Mesenchymal stem cell (in vitro differentiated cells and primary cell): ENCODE measurements at regions not wholly inside any gene's neighbourhood (a gene's known extent, or its start where the extent isn't known, plus 50 kb on each side); places are given as distances from the start of the nearest gene placed in this dataset.
A peak's percentile ranks its signal among the peaks of the same experiment; 100 is the strongest.

Experiments used
- DNase-seq: peaks from one replicate; pipeline ENCODE4 v3.0.0-alpha.2; 2013
- H2AFZ ChIP-seq: one replicate; pipeline ENCODE4 v1.6.1; 2013; ENCODE audit warnings: low read depth, mild to moderate bottlenecking, control low read depth, inconsistent platforms, low read length, moderate library complexity
- H2AK5ac ChIP-seq: 2 replicates; pipeline ENCODE4 v1.6.1; 2013; ENCODE audit warnings: low read length, moderate library complexity, mild to moderate bottlenecking, inconsistent platforms; ENCODE audit not compliant: severe bottlenecking
- H2BK120ac ChIP-seq: one replicate; pipeline ENCODE4 v1.6.1; 2013; ENCODE audit warnings: low read depth, mild to moderate bottlenecking, inconsistent platforms, low read length, moderate library complexity
- H2BK12ac ChIP-seq, 2 experiments: one replicate each; pipeline ENCODE4 v1.6.1; 2013; ENCODE audit warnings: inconsistent platforms in 2 of 2, low read length in 2 of 2, mild to moderate bottlenecking in 2 of 2, moderate library complexity in 2 of 2, control low read depth in 1 of 2
- H2BK15ac ChIP-seq: one replicate; pipeline ENCODE4 v1.6.1; 2013; ENCODE audit warnings: mild to moderate bottlenecking, low read depth, inconsistent platforms; ENCODE audit not compliant: poor library complexity, severe bottlenecking
- H2BK5ac ChIP-seq: 2 replicates; pipeline ENCODE4 v1.6.1; 2013; ENCODE audit warnings: low read depth, mild to moderate bottlenecking, low read length, control low read depth, inconsistent platforms; ENCODE audit not compliant: poor library complexity, severe bottlenecking
- H3K14ac ChIP-seq, 2 experiments: one replicate each; pipeline ENCODE4 v1.6.1; 2013; ENCODE audit warnings: inconsistent platforms in 2 of 2, low read length in 2 of 2, control low read depth in 1 of 2, mild to moderate bottlenecking in 1 of 2, moderate library complexity in 1 of 2
- H3K18ac ChIP-seq, 2 experiments: one replicate each; pipeline ENCODE4 v1.6.1; 2013; ENCODE audit warnings: inconsistent platforms in 2 of 2, low read length in 2 of 2, control low read depth in 1 of 2, low read depth in 1 of 2, mild to moderate bottlenecking in 1 of 2
- H3K23ac ChIP-seq, 2 experiments: one replicate each; pipeline ENCODE4 v1.6.1; 2013; ENCODE audit warnings: inconsistent platforms in 2 of 2, low read length in 2 of 2, mild to moderate bottlenecking in 2 of 2, moderate library complexity in 2 of 2, control low read depth in 1 of 2
- H3K27ac ChIP-seq: 2 replicates; pipeline ENCODE4 v1.5.1; 2013; ENCODE audit warnings: mild to moderate bottlenecking, moderate library complexity, low read length, control low read depth, inconsistent platforms; ENCODE audit not compliant: poor library complexity, severe bottlenecking
- H3K27me3 ChIP-seq, 2 experiments: 2 replicates each; pipeline versions ENCODE4 v1.6.1 to v1.7.0; 2013; ENCODE audit warnings: low read length in 2 of 2, mild to moderate bottlenecking in 2 of 2, moderate library complexity in 2 of 2, control low read depth in 1 of 2, inconsistent platforms in 1 of 2; ENCODE audit not compliant: control insufficient read depth in 1 of 2, insufficient read depth in 1 of 2
- H3K36me3 ChIP-seq, 2 experiments: 2 replicates each; pipeline versions ENCODE4 v1.6.1 to v1.7.0; 2013; ENCODE audit warnings: low read length in 2 of 2, control low read depth in 1 of 2, inconsistent platforms in 1 of 2, low read depth in 1 of 2, mild to moderate bottlenecking in 1 of 2; ENCODE audit not compliant: insufficient read depth in 2 of 2, control insufficient read depth in 1 of 2
- H3K4ac ChIP-seq, 2 experiments: one replicate each; pipeline ENCODE4 v1.6.1; 2013; ENCODE audit warnings: inconsistent platforms in 2 of 2, low read length in 2 of 2, mild to moderate bottlenecking in 2 of 2, moderate library complexity in 2 of 2, control low read depth in 1 of 2, low read depth in 1 of 2
- H3K4me1 ChIP-seq: 2 replicates; pipeline ENCODE4 v1.6.1; 2013; ENCODE audit warnings: low read depth, low read length, control low read depth; ENCODE audit not compliant: control insufficient read depth, insufficient read depth
- H3K4me2 ChIP-seq: 2 replicates; pipeline ENCODE4 v1.6.1; 2013; ENCODE audit warnings: low read length, mild to moderate bottlenecking, inconsistent platforms; ENCODE audit not compliant: poor library complexity, severe bottlenecking
- H3K4me3 ChIP-seq, 2 experiments: 2 replicates each; pipeline versions ENCODE4 v1.5.1 to v1.7.0; 2013; ENCODE audit warnings: low read length in 2 of 2, mild to moderate bottlenecking in 2 of 2, control low read depth in 1 of 2, low read depth in 1 of 2; ENCODE audit not compliant: insufficient read depth in 1 of 2
- H3K79me1 ChIP-seq: replicated peaks from 2 replicates; pipeline ENCODE4 v1.6.1; 2013; ENCODE audit warnings: mild to moderate bottlenecking, control low read depth, low read length, inconsistent platforms; ENCODE audit not compliant: poor library complexity, severe bottlenecking
- H3K9ac ChIP-seq: 2 replicates; pipeline ENCODE4 v1.7.0; 2013; ENCODE audit warnings: mild to moderate bottlenecking, low read length, moderate library complexity
- H3K9me3 ChIP-seq: 2 replicates; pipeline ENCODE4 v1.7.0; 2013; ENCODE audit warnings: mild to moderate bottlenecking, low read length; ENCODE audit not compliant: control insufficient read depth
- H4K8ac ChIP-seq: one replicate; pipeline ENCODE4 v1.6.1; 2013; ENCODE audit warnings: inconsistent platforms, mild to moderate bottlenecking, low read length, moderate library complexity
- H4K91ac ChIP-seq: one replicate; pipeline ENCODE4 v1.6.1; 2013; ENCODE audit warnings: mild to moderate bottlenecking, low read length, inconsistent platforms
- WGBS: methylation state at CpG from one replicate; pipeline ENCODE4 v1.1.7; 2013; ENCODE audit warnings: mixed read lengths; 5-methylcytosine and 5-hydroxymethylcytosine counted together

- no peak overlapping the region for H2AK5ac ChIP-seq
- no peak overlapping the region for H4K8ac ChIP-seq
- no peak overlapping the region for H3K14ac ChIP-seq
- H3K9ac ChIP-seq, result peak overlapping the region; percentile 48
- peak; percentile 28 for DNase-seq
- peak overlapping the region in 1 of 2 experiments; percentile 56 for H3K4me3 ChIP-seq
- H3K27ac ChIP-seq, result no peak overlapping the region
- H2BK120ac ChIP-seq, result no peak overlapping the region
- H3K9me3 ChIP-seq, result no peaks in the 10 kb centered on the region
- no peaks in the 10 kb centered on the region for H3K79me1 ChIP-seq
- WGBS, result 71% methylated on average over 4 of the region's 6 CpGs
- H3K23ac ChIP-seq, result no peak overlapping the region
- H2BK5ac ChIP-seq, result no peak overlapping the region
- H2BK12ac ChIP-seq, result no peak overlapping the region
- H3K4ac ChIP-seq, result no peak overlapping the region
- no peaks in the 10 kb centered on the region for H3K36me3 ChIP-seq
- H3K4me1 ChIP-seq, result peaks cover 6% of the 10 kb centered on the region
- H3K18ac ChIP-seq, result no peak overlapping the region
- H3K4me2 ChIP-seq, result no peak overlapping the region
- peak overlapping the region; percentile 54 for H2AFZ ChIP-seq
- no peak overlapping the region for H2BK15ac ChIP-seq
- H3K27me3 ChIP-seq, result peaks cover 0 to 6% of the 10 kb centered on the region in 2 experiments
- no peak overlapping the region for H4K91ac ChIP-seq
Measured at GRCh38 chr5:154647761-154648145, 107.4 kb upstream of the LARP1 start.

GRCh38 chr5:154647114-154647760 lies 107.9 kb upstream of the LARP1 start:
- Histone ChIP-seq H2BK120ac (no peak overlapping the region), H3K27ac (no peak overlapping the region), H2AK5ac (no peak overlapping the region), H2AFZ (peak overlapping the region; percentile 54), H2BK5ac (no peak overlapping the region), H2BK12ac (no peak overlapping the region), H3K14ac (no peak overlapping the region), H3K27me3 (peaks cover 0 to 6% of the 10 kb centered on the region in 2 experiments), H3K36me3 (no peaks in the 10 kb centered on the region), H3K18ac (peak overlapping the region in 1 of 2 experiments; percentile 21), H2BK15ac (no peak overlapping the region), H4K91ac (no peak overlapping the region), H3K4me2 (peak overlapping the region; percentile 33), H3K4me3 (peak overlapping the region in 1 of 2 experiments; percentile 56), H3K4ac (no peak overlapping the region), H3K4me1 (peaks cover 6% of the 10 kb centered on the region), H3K9ac (peak overlapping the region; percentile 48), H3K79me1 (no peaks in the 10 kb centered on the region), H4K8ac (no peak overlapping the region), H3K23ac (no peak overlapping the region), H3K9me3 (no peaks in the 10 kb centered on the region)
- WGBS, result 23% methylated on average over 36 of the region's 36 CpGs
- peak; percentile 49 for DNase-seq

- H2BK120ac ChIP-seq, result no peak overlapping the region
- no peak overlapping the region for H2AFZ ChIP-seq
- peaks cover 0 to 6% of the 10 kb centered on the region in 2 experiments for H3K27me3 ChIP-seq
- no peak for DNase-seq
- H2AK5ac ChIP-seq, result no peak overlapping the region
- H3K18ac ChIP-seq, result no peak overlapping the region
- H3K27ac ChIP-seq, result no peak overlapping the region
- H4K8ac ChIP-seq, result no peak overlapping the region
- no peak overlapping the region for H3K14ac ChIP-seq
- H2BK15ac ChIP-seq, result no peak overlapping the region
- WGBS, result 61% methylated on average over 20 of the region's 24 CpGs
- no peak overlapping the region for H3K9ac ChIP-seq
- H3K9me3 ChIP-seq, result no peaks in the 10 kb centered on the region
- peak overlapping the region; percentile 33 for H3K4me2 ChIP-seq
- no peak overlapping the region for H3K23ac ChIP-seq
- H3K4me3 ChIP-seq, result no peak overlapping the region
- H3K4me1 ChIP-seq, result peaks cover 6% of the 10 kb centered on the region
- H2BK12ac ChIP-seq, result no peak overlapping the region
- H3K79me1 ChIP-seq, result no peaks in the 10 kb centered on the region
- no peak overlapping the region for H2BK5ac ChIP-seq
- no peaks in the 10 kb centered on the region for H3K36me3 ChIP-seq
- H4K91ac ChIP-seq, result no peak overlapping the region
- no peak overlapping the region for H3K4ac ChIP-seq
Measured at GRCh38 chr5:154646745-154647113, 108.4 kb upstream of the LARP1 start.

GRCh38 chr5:154644745-154645411 lies 110.3 kb upstream of the LARP1 start:
- no peak overlapping the region for H3K4ac ChIP-seq
- DNase-seq, result no peak
- no peak overlapping the region for H3K14ac ChIP-seq
- H4K8ac ChIP-seq, result no peak overlapping the region
- H3K27me3 ChIP-seq, result peaks cover 0 to 6% of the 10 kb centered on the region in 2 experiments
- H3K27ac ChIP-seq, result no peak overlapping the region
- no peak overlapping the region for H3K4me2 ChIP-seq
- no peak overlapping the region for H3K23ac ChIP-seq
- H2BK120ac ChIP-seq, result no peak overlapping the region
- no peaks in the 10 kb centered on the region for H3K79me1 ChIP-seq
- no peak overlapping the region for H4K91ac ChIP-seq
- no peak overlapping the region for H3K9ac ChIP-seq
- H3K18ac ChIP-seq, result no peak overlapping the region
- WGBS, result 97% methylated on average over 4 of the region's 5 CpGs
- H2BK5ac ChIP-seq, result no peak overlapping the region
- H2BK15ac ChIP-seq, result no peak overlapping the region
- no peaks in the 10 kb centered on the region for H3K36me3 ChIP-seq
- H3K9me3 ChIP-seq, result no peaks in the 10 kb centered on the region
- H3K4me3 ChIP-seq, result no peak overlapping the region
- peaks cover 6% of the 10 kb centered on the region for H3K4me1 ChIP-seq
- H2BK12ac ChIP-seq, result no peak overlapping the region
- H2AK5ac ChIP-seq, result no peak overlapping the region
- H2AFZ ChIP-seq, result no peak overlapping the region
